ENCODE measurements at regions not wholly inside any gene's neighbourhood (a gene's known extent, or its start where the extent isn't known, plus 50 kb on each side); places are given as distances from the start of the nearest gene placed in this dataset.
"Not testable (repeated sequence)": the region's sequence is repeated elsewhere in the genome, so short reads cannot be mapped to it uniquely, and the experiment has no call there.

- H3K4me1 Mint-ChIP-seq, result peaks cover 39% of the 10 kb centered on the region
- no peak for TF ChIP-seq CTCF (IDR thresholded peaks at IDR 0.05)
- no peaks in the 10 kb centered on the region for H3K36me3 Mint-ChIP-seq (ENCODE audit: low read depth)
- no peak for DNase-seq
- peak overlapping the region; percentile 82 for H3K27ac Mint-ChIP-seq
- H3K4me3 Mint-ChIP-seq, result no peak overlapping the region
- H3K9me3 Mint-ChIP-seq, result peaks cover 3% of the 10 kb centered on the region
- no peaks in the 10 kb centered on the region for H3K27me3 Mint-ChIP-seq (ENCODE audit: low read depth, poor library complexity)
Measured at GRCh38 chr4:38529189-38530115, 134.5 kb upstream of the KLF3 start.

- H3K36me3 Mint-ChIP-seq (ENCODE audit: low read depth), result no peaks in the 10 kb centered on the region
- no peak for TF ChIP-seq CTCF (IDR thresholded peaks at IDR 0.05)
- H3K27ac Mint-ChIP-seq, result no peak overlapping the region
- peaks cover 39% of the 10 kb centered on the region for H3K4me1 Mint-ChIP-seq
- no peak overlapping the region for H3K4me3 Mint-ChIP-seq
- H3K27me3 Mint-ChIP-seq (ENCODE audit: low read depth, poor library complexity), result no peaks in the 10 kb centered on the region
- DNase-seq, result no peak
- H3K9me3 Mint-ChIP-seq, result no peaks in the 10 kb centered on the region
Measured at GRCh38 chr4:38530486-38530885, 133.5 kb upstream of the KLF3 start.

GRCh38 chr4:38531141-38531727 lies 132.8 kb upstream of the KLF3 start:
- Mint-ChIP-seq H3K36me3 (ENCODE audit: low read depth) (no peaks in the 10 kb centered on the region), H3K27ac (peak overlapping the region; percentile 13), H3K9me3 (no peaks in the 10 kb centered on the region), H3K4me3 (peak overlapping the region; percentile 20), H3K4me1 (peaks cover 39% of the 10 kb centered on the region), H3K27me3 (ENCODE audit: low read depth, poor library complexity) (no peaks in the 10 kb centered on the region)
- TF ChIP-seq CTCF (IDR thresholded peaks at IDR 0.05), result no peak
- peak; percentile 15 for DNase-seq

GRCh38 chr4:38532908-38533499 lies 131.0 kb upstream of the KLF3 start:
- TF ChIP-seq CTCF (IDR thresholded peaks at IDR 0.05), result no peak
- H3K27me3 Mint-ChIP-seq (ENCODE audit: low read depth, poor library complexity), result no peaks in the 10 kb centered on the region
- no peaks in the 10 kb centered on the region for H3K9me3 Mint-ChIP-seq
- peak overlapping the region; percentile 17 for H3K27ac Mint-ChIP-seq
- no peak overlapping the region for H3K4me3 Mint-ChIP-seq
- no peaks in the 10 kb centered on the region for H3K36me3 Mint-ChIP-seq (ENCODE audit: low read depth)
- DNase-seq, result no peak
- peaks cover 39% of the 10 kb centered on the region for H3K4me1 Mint-ChIP-seq

- no peaks in the 10 kb centered on the region for H3K27me3 Mint-ChIP-seq (ENCODE audit: low read depth, poor library complexity)
- peaks cover 33% of the 10 kb centered on the region for H3K4me1 Mint-ChIP-seq
- TF ChIP-seq CTCF (IDR thresholded peaks at IDR 0.05), result no peak
- no peaks in the 10 kb centered on the region for H3K36me3 Mint-ChIP-seq (ENCODE audit: low read depth)
- no peaks in the 10 kb centered on the region for H3K9me3 Mint-ChIP-seq
- no peak overlapping the region for H3K27ac Mint-ChIP-seq
- H3K4me3 Mint-ChIP-seq, result no peak overlapping the region
- DNase-seq, result no peak
Measured at GRCh38 chr4:38534344-38535045, 129.5 kb upstream of the KLF3 start.

- H3K4me3 Mint-ChIP-seq; H3K27ac Mint-ChIP-seq; DNase-seq; H3K36me3 Mint-ChIP-seq (ENCODE audit: low read depth); H3K9me3 Mint-ChIP-seq; H3K27me3 Mint-ChIP-seq (ENCODE audit: low read depth, poor library complexity): not testable (repeated sequence)
- peaks cover 28% of the 10 kb centered on the region for H3K4me1 Mint-ChIP-seq
Measured at GRCh38 chr4:38535071-38535470, 128.9 kb upstream of the KLF3 start.
